Uterus (tissue), 3 donors: ENCODE measurements at regions not wholly inside any gene's neighbourhood (a gene's known extent, or its start where the extent isn't known, plus 50 kb on each side); places are given as distances from the start of the nearest gene placed in this dataset.

Experiments used
- DNase-seq, 2 donors: peaks; one replicate each; pipeline ENCODE4 v3.0.0-alpha.2; 2019 to 2020
- H3K27ac ChIP-seq, 2 donors: fragments of 200-600 bp; sonication (generic); 1 replicate in 1 of 2; 2 replicates in 1 of 2; pipeline ENCODE4 v1.5.1; 2016 to 2018
- H3K27me3 ChIP-seq, 2 donors: fragments of 200-600 bp; sonication (generic); one replicate each; pipeline ENCODE4 v1.5.1; 2018 to 2019; ENCODE audit warnings: control low read depth in 1 of 2
- H3K36me3 ChIP-seq, 2 donors: fragments of 200-600 bp; sonication (generic); one replicate each; pipeline ENCODE4 v1.5.1; 2019; ENCODE audit warnings: control low read depth in 1 of 2
- H3K4me1 ChIP-seq, 2 donors: fragments of 200-600 bp; sonication (generic); one replicate each; pipeline ENCODE4 v1.5.1; 2018 to 2019; ENCODE audit warnings: control low read depth in 1 of 2
- H3K4me3 ChIP-seq, 2 donors: fragments of 200-600 bp; sonication (generic); 1 replicate in 1 of 2; 2 replicates in 1 of 2; pipeline ENCODE4 v1.5.1; 2018 to 2019; ENCODE audit warnings: mild to moderate bottlenecking in 1 of 2
- H3K9me3 ChIP-seq, 2 donors: fragments of 200-600 bp; sonication (generic); one replicate each; pipeline ENCODE4 v1.5.1; 2019; ENCODE audit warnings: control low read depth in 1 of 2
- POLR2A ChIP-seq, 2 donors: fragments of 450-650 bp; IDR thresholded peaks; one replicate each; pipeline ENCODE4 v1.6.1; 2016; ENCODE audit warnings: antibody characterized with exemption in 2 of 2, mild to moderate bottlenecking in 1 of 2, moderate library complexity in 1 of 2
- intact Hi-C: fragments of 100-400 bp; cut with DNase I; formaldehyde crosslinking; loops from one replicate; pipeline ENCODE4 v1.15.1; 2023; ENCODE audit warnings: low total_unique reads
- TF ChIP-seq, protein P1 (sequence below), 4 experiments: fragments of 200-600 bp in 2 of 4; fragments of 450-650 bp in 2 of 4; sonication (generic) in 2 of 4; IDR thresholded peaks; one replicate each; pipeline ENCODE4 v1.5.1; 2016 to 2019; ENCODE audit warnings: antibody characterized with exemption in 4 of 4, mild to moderate bottlenecking in 2 of 4, moderate library complexity in 1 of 4
- donor health status: DM: yes; HTN: yes; CAD: no.

GRCh38 chr9:135017899-135018298 is 69.6 kb upstream of the OLFM1 start:
- no peaks in the 10 kb centered on the region for H3K27me3 ChIP-seq
- DNase-seq = no peak

GRCh38 chr9:135018306-135018915 is 69.1 kb upstream of the OLFM1 start:
- DNase-seq = no peak
- Histone ChIP-seq H3K27ac (no peak overlapping the region), H3K4me1 (no peaks in the 10 kb centered on the region), H3K9me3 (no peaks in the 10 kb centered on the region), H3K4me3 (no peak overlapping the region), H3K27me3 (no peaks in the 10 kb centered on the region), H3K36me3 (no peaks in the 10 kb centered on the region)
- no peak for TF ChIP-seq POLR2A (IDR thresholded peaks at IDR 0.05)
- TF ChIP-seq, protein P1, sequence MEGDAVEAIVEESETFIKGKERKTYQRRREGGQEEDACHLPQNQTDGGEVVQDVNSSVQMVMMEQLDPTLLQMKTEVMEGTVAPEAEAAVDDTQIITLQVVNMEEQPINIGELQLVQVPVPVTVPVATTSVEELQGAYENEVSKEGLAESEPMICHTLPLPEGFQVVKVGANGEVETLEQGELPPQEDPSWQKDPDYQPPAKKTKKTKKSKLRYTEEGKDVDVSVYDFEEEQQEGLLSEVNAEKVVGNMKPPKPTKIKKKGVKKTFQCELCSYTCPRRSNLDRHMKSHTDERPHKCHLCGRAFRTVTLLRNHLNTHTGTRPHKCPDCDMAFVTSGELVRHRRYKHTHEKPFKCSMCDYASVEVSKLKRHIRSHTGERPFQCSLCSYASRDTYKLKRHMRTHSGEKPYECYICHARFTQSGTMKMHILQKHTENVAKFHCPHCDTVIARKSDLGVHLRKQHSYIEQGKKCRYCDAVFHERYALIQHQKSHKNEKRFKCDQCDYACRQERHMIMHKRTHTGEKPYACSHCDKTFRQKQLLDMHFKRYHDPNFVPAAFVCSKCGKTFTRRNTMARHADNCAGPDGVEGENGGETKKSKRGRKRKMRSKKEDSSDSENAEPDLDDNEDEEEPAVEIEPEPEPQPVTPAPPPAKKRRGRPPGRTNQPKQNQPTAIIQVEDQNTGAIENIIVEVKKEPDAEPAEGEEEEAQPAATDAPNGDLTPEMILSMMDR (IDR thresholded peaks at IDR 0.05) = no peak
- intact Hi-C loops = no loop called here

More at GRCh38 chr9:135017899-135018298, 69.6 kb upstream of the OLFM1 start:
- Histone ChIP-seq H3K4me3 (no peak overlapping the region), H3K36me3 (no peaks in the 10 kb centered on the region), H3K27ac (no peak overlapping the region), H3K4me1 (no peaks in the 10 kb centered on the region), H3K9me3 (no peaks in the 10 kb centered on the region)
- TF ChIP-seq POLR2A (IDR thresholded peaks at IDR 0.05) = no peak
- intact Hi-C loops = no loop called here

DNA sequence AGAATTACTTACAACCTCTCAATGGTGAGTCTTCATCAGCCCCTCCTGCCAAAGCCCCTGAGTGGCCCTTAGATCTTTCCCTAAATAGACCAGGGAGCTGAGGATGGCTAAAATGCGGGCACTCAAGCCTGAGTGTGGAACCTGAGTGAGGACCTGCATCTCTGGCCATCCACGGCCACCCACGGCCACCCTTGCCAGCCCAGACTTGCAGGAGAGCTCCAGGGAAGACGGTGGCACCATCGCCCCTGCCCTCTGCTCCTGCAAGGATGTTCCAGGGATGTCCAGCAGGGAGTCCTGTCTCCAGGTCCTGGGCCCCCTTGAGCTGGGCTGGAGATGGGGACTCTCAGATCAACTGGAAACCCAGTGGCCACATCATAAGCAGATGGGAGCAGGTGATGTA is 68.2 kb upstream of the OLFM1 start:
- H3K4me1 ChIP-seq = no peaks in the 10 kb centered on the region
- DNase-seq = no peak
- H3K27me3 ChIP-seq = no peaks in the 10 kb centered on the region
- TF ChIP-seq, protein P1 (IDR thresholded peaks at IDR 0.05) = no peak
- TF ChIP-seq POLR2A (IDR thresholded peaks at IDR 0.05) = no peak
- intact Hi-C loops = no loop called here
- no peaks in the 10 kb centered on the region for H3K36me3 ChIP-seq
- H3K4me3 ChIP-seq = no peak overlapping the region
- H3K27ac ChIP-seq = no peak overlapping the region
- no peaks in the 10 kb centered on the region for H3K9me3 ChIP-seq

GRCh38 chr9:135020481-135021392 is 66.7 kb upstream of the OLFM1 start:
- no peaks in the 10 kb centered on the region for H3K27me3 ChIP-seq
- H3K36me3 ChIP-seq = no peaks in the 10 kb centered on the region
- H3K27ac ChIP-seq = no peak overlapping the region

GRCh38 chr9:135021393-135021789 is 66.1 kb upstream of the OLFM1 start:
- intact Hi-C loops = no loop called here
- no peaks in the 10 kb centered on the region for H3K9me3 ChIP-seq
- TF ChIP-seq POLR2A (IDR thresholded peaks at IDR 0.05) = no peak
- TF ChIP-seq, protein P1 (IDR thresholded peaks at IDR 0.05) = no peak

More at GRCh38 chr9:135020481-135021392, 66.7 kb upstream of the OLFM1 start:
- intact Hi-C loops = no loop called here
- TF ChIP-seq, protein P1 (IDR thresholded peaks at IDR 0.05) = no peak
- no peak for TF ChIP-seq POLR2A (IDR thresholded peaks at IDR 0.05)
- Histone ChIP-seq H3K9me3 (no peaks in the 10 kb centered on the region), H3K4me3 (no peak overlapping the region), H3K4me1 (no peaks in the 10 kb centered on the region)
- DNase-seq = no peak

More at GRCh38 chr9:135021393-135021789, 66.1 kb upstream of the OLFM1 start:
- H3K36me3 ChIP-seq = no peaks in the 10 kb centered on the region
- DNase-seq = no peak
- H3K27me3 ChIP-seq = no peaks in the 10 kb centered on the region
- no peak overlapping the region for H3K27ac ChIP-seq
- H3K4me3 ChIP-seq = no peak overlapping the region
- H3K4me1 ChIP-seq = no peaks in the 10 kb centered on the region
